Rectal smooth muscle tissue (tissue), 1 donor: ENCODE measurements at regions not wholly inside any gene's neighbourhood (a gene's known extent, or its start where the extent isn't known, plus 50 kb on each side); places are given as distances from the start of the nearest gene placed in this dataset.

Source experiments
- H3K27ac ChIP-seq: one replicate; pipeline ENCODE4 v1.7.0; 2013; ENCODE audit warnings: low read depth, low read length, inconsistent platforms
- H3K27me3 ChIP-seq: one replicate; pipeline ENCODE4 v1.7.0; 2013; ENCODE audit warnings: low read length; ENCODE audit not compliant: control insufficient read depth, insufficient read depth
- H3K36me3 ChIP-seq: one replicate; pipeline ENCODE4 v1.7.0; 2013; ENCODE audit warnings: low read length; ENCODE audit not compliant: control insufficient read depth, insufficient read depth
- H3K4me1 ChIP-seq: one replicate; pipeline ENCODE4 v1.7.0; 2013; ENCODE audit warnings: low read length; ENCODE audit not compliant: control insufficient read depth, insufficient read depth
- H3K4me3 ChIP-seq: one replicate; pipeline ENCODE4 v1.7.0; 2013; ENCODE audit warnings: low read length
- H3K9ac ChIP-seq: one replicate; pipeline ENCODE4 v1.7.0; 2013; ENCODE audit warnings: low read length

DNA sequence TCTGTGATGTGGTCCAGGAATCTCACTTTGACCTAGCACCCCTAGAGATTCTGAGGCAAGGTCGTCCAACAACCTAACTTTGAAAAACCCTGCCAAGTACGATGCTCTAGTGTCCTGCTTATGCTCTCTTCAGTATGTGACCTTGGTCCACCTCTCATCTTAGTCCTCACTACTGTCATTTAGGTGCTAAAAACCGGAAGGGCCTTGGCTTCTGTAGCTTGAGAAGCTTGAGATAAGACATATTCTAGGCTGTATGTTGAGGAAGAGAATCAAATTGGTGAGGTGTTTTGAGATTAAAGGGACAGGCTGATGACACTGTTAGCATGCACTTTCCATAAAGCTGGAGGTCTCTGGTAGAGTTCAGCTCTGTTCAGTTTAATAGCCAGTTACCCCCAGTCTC is 57.0 kb upstream of the MTPN start:
- no peak overlapping the region for H3K4me3 ChIP-seq
- H3K36me3 ChIP-seq: no peaks in the 10 kb centered on the region
- H3K27ac ChIP-seq: peak overlapping the region; percentile 90
- no peaks in the 10 kb centered on the region for H3K27me3 ChIP-seq
- peaks cover 31% of the 10 kb centered on the region for H3K4me1 ChIP-seq
- H3K9ac ChIP-seq: no peak overlapping the region

DNA sequence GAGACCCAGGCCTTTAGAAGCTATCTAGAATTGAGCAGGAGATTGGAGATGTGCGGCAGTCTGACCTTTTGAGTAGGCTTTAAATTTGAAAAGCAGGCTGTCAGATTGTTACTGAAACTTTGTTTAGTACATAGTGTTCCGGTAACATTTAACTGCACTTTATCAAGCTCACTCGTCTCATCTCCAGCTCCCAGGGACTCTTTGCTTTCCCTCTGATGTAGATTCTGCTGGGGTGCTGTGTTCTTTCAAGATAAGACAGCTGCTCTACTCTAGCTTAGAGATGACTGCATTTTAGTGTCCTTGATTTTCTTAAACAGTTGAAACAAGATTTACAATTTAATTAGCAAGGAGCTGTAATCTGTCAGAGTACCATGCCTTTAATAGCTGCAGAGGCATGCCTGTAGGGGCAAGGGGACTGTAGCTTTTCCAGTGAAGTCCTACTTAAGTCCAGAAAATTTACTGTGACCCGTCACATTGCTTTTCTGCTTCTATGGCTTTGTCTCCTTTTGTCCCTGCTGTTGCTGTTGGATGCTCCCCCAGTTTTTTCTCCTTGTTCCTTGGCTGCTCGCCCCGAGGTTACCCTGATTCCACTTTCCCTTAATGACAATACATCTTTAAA is 56.4 kb upstream of the MTPN start:
- H3K4me3 ChIP-seq: no peak overlapping the region
- no peak overlapping the region for H3K9ac ChIP-seq
- H3K4me1 ChIP-seq: peaks cover 31% of the 10 kb centered on the region
- peak overlapping the region; percentile 90 for H3K27ac ChIP-seq
- H3K36me3 ChIP-seq: no peaks in the 10 kb centered on the region
- no peaks in the 10 kb centered on the region for H3K27me3 ChIP-seq

DNA sequence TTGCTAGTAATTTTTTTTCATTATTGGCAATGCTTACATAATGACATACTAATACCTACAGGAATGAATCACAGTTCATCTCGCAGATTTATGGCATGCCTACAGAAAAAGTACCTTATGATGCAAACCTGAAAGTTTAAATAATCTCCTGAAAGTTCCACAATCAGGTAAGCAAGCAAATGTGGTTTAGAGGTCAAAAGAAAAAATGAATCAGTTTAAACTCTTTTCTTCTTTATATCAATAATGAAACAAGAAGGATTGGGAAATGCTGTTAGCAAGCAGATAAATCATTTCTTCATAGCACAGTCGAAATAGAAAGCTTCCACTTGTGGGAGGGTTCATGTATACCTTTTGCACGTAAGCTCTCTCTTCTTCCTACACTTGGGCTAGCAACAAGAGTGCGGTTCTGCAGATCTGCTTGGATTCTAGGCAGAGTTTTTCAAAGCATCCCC is 53.7 kb upstream of the MTPN start:
- Histone ChIP-seq H3K36me3 (no peaks in the 10 kb centered on the region), H3K4me1 (peaks cover 22% of the 10 kb centered on the region), H3K9ac (no peak overlapping the region), H3K27me3 (no peaks in the 10 kb centered on the region), H3K27ac (peak overlapping the region; percentile 90), H3K4me3 (no peak overlapping the region)

DNA sequence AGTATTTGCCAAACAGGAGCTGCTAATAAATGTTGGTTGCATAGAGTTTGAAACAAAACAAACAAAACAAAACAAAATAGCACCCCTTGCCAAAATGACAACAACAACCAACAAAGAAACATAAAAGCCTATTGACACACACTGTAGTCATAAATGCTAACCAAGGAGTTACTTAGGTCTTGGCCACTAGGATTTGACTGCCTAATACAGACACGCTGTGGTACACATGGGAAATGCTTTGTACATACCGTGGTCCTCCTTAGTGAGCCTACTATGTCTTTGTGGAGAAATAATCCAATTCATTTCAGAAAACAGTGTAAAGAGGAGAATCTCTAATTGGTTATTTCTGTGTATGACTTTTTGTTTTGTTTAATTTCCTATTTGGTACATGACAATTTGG is 53.2 kb upstream of the MTPN start:
- Histone ChIP-seq H3K4me3 (no peak overlapping the region), H3K4me1 (peaks cover 18% of the 10 kb centered on the region), H3K9ac (no peak overlapping the region), H3K36me3 (no peaks in the 10 kb centered on the region), H3K27ac (no peak overlapping the region), H3K27me3 (no peaks in the 10 kb centered on the region)

DNA sequence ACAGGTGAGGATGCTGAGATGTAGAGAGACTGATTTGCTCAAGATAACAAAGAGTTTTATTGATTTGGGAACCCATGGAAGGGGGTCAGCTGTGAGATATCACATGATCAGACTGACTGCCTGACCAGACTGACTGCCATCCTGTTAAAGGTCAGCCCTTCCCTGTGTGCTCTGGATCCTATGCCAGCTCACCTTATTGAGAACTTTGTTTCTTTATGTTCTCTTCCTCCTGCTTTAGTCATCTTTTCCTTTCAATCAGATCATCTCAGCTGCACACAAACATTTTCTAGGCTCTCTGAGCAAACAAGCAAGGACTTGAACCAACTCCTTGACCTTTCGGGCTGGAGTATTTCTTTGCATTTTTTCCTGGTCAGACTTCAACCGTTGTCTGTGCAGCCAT is 50.0 kb upstream of the MTPN start:
- no peak overlapping the region for H3K9ac ChIP-seq
- H3K27me3 ChIP-seq: no peaks in the 10 kb centered on the region
- H3K27ac ChIP-seq: no peak overlapping the region
- no peak overlapping the region for H3K4me3 ChIP-seq
- H3K4me1 ChIP-seq: peaks cover 2% of the 10 kb centered on the region
- H3K36me3 ChIP-seq: no peaks in the 10 kb centered on the region
